ENCODE measurements at regions not wholly inside any gene's neighbourhood (a gene's known extent, or its start where the extent isn't known, plus 50 kb on each side); places are given as distances from the start of the nearest gene placed in this dataset.

GRCh38 chr3:27544372-27544865, 60.2 kb upstream of the SLC4A7 start:
- TF ChIP-seq MAX (IDR thresholded peaks at IDR 0.05) = no peak
- no peak for TF ChIP-seq FOXA2 (IDR thresholded peaks at IDR 0.05)
- TF ChIP-seq, protein P1, sequence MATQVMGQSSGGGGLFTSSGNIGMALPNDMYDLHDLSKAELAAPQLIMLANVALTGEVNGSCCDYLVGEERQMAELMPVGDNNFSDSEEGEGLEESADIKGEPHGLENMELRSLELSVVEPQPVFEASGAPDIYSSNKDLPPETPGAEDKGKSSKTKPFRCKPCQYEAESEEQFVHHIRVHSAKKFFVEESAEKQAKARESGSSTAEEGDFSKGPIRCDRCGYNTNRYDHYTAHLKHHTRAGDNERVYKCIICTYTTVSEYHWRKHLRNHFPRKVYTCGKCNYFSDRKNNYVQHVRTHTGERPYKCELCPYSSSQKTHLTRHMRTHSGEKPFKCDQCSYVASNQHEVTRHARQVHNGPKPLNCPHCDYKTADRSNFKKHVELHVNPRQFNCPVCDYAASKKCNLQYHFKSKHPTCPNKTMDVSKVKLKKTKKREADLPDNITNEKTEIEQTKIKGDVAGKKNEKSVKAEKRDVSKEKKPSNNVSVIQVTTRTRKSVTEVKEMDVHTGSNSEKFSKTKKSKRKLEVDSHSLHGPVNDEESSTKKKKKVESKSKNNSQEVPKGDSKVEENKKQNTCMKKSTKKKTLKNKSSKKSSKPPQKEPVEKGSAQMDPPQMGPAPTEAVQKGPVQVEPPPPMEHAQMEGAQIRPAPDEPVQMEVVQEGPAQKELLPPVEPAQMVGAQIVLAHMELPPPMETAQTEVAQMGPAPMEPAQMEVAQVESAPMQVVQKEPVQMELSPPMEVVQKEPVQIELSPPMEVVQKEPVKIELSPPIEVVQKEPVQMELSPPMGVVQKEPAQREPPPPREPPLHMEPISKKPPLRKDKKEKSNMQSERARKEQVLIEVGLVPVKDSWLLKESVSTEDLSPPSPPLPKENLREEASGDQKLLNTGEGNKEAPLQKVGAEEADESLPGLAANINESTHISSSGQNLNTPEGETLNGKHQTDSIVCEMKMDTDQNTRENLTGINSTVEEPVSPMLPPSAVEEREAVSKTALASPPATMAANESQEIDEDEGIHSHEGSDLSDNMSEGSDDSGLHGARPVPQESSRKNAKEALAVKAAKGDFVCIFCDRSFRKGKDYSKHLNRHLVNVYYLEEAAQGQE (IDR thresholded peaks at IDR 0.05) = no peak
- no peak for TF ChIP-seq CTCF (IDR thresholded peaks at IDR 0.05; ENCODE audit: low read depth, low read length, missing input control)
- TF ChIP-seq EGR1 (IDR thresholded peaks at IDR 0.05; ENCODE audit: low read depth in 2 of 2) = no peak
- no peak for TF ChIP-seq GABPA (IDR thresholded peaks at IDR 0.05 in 1 of 2, conservative IDR thresholded peaks at IDR 0.05 in 1 of 2)
- no peak for TF ChIP-seq JUND (IDR thresholded peaks at IDR 0.05)
- no peak for TF ChIP-seq FOXA1 (IDR thresholded peaks at IDR 0.05)
- TF ChIP-seq, protein P2, sequence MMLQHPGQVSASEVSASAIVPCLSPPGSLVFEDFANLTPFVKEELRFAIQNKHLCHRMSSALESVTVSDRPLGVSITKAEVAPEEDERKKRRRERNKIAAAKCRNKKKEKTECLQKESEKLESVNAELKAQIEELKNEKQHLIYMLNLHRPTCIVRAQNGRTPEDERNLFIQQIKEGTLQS (IDR thresholded peaks at IDR 0.05) = no peak
- TF ChIP-seq ZBTB33 (IDR thresholded peaks at IDR 0.05) = no peak
- TF ChIP-seq NR2F2 (IDR thresholded peaks at IDR 0.05) = no peak
- TF ChIP-seq HNF4A (conservative IDR thresholded peaks at IDR 0.05) = no peak
- no peak for TF ChIP-seq RAD21 (IDR thresholded peaks at IDR 0.05)
- TF ChIP-seq TAF1 (conservative IDR thresholded peaks at IDR 0.05) = no peak

All from liver (tissue), 3 donors.